Parathyroid adenoma (tissue), 2 donors: ENCODE measurements at regions not wholly inside any gene's neighbourhood (a gene's known extent, or its start where the extent isn't known, plus 50 kb on each side); places are given as distances from the start of the nearest gene placed in this dataset.

Source experiments
- H2AFZ ChIP-seq: fragments of 300-600 bp; sonication (generic); one replicate; pipeline ENCODE4 v1.7.0; 2017; ENCODE audit warnings: antibody characterized with exemption, mild to moderate bottlenecking
- H3K27ac ChIP-seq: fragments of 300-600 bp; sonication (generic); one replicate; pipeline ENCODE4 v1.7.0; 2017
- H3K27me3 ChIP-seq: fragments of 300-600 bp; sonication (generic); one replicate; pipeline ENCODE4 v1.7.0; 2017; ENCODE audit warnings: low read length; ENCODE audit not compliant: control insufficient read depth, insufficient read depth
- H3K36me3 ChIP-seq: fragments of 300-600 bp; sonication (generic); one replicate; pipeline ENCODE4 v1.7.0; 2017; ENCODE audit warnings: low read length; ENCODE audit not compliant: control insufficient read depth, insufficient read depth
- H3K4me1 ChIP-seq: fragments of 300-600 bp; sonication (generic); one replicate; pipeline ENCODE4 v1.7.0; 2017; ENCODE audit warnings: control low read depth
- H3K4me2 ChIP-seq: fragments of 300-600 bp; sonication (generic); one replicate; pipeline ENCODE4 v1.7.0; 2017; ENCODE audit warnings: low read length
- H3K4me3 ChIP-seq: fragments of 300-600 bp; sonication (generic); one replicate; pipeline ENCODE4 v1.7.0; 2017; ENCODE audit warnings: low read depth, low read length
- H3K79me2 ChIP-seq: fragments of 300-600 bp; sonication (generic); one replicate; pipeline ENCODE4 v1.7.0; 2017; ENCODE audit warnings: control low read depth
- H3K9ac ChIP-seq: fragments of 300-600 bp; sonication (generic); one replicate; pipeline ENCODE4 v1.7.0; 2017; ENCODE audit warnings: mild to moderate bottlenecking
- H3K9me3 ChIP-seq: fragments of 300-600 bp; sonication (generic); one replicate; pipeline ENCODE4 v1.7.0; 2017; ENCODE audit warnings: low read length; ENCODE audit not compliant: control insufficient read depth
- TF ChIP-seq, protein P1 (sequence below): fragments of 300-600 bp; sonication (generic); IDR thresholded peaks from one replicate; pipeline ENCODE4 v1.7.0; 2017; ENCODE audit warnings: antibody characterized with exemption, mild to moderate bottlenecking
- donor health status: primary hyperparathyroidism.

GRCh38 chr12:126741536-126742240 lies 1525.3 kb upstream of the TMEM132C start:
- Histone ChIP-seq H3K27ac (no peak overlapping the region), H3K36me3 (no peaks in the 10 kb centered on the region), H3K9ac (no peak overlapping the region), H3K9me3 (no peaks in the 10 kb centered on the region), H3K27me3 (no peaks in the 10 kb centered on the region), H3K79me2 (no peaks in the 10 kb centered on the region), H2AFZ (no peak overlapping the region), H3K4me2 (no peak overlapping the region), H3K4me1 (no peaks in the 10 kb centered on the region), H3K4me3 (no peak overlapping the region)
- TF ChIP-seq, protein P1, sequence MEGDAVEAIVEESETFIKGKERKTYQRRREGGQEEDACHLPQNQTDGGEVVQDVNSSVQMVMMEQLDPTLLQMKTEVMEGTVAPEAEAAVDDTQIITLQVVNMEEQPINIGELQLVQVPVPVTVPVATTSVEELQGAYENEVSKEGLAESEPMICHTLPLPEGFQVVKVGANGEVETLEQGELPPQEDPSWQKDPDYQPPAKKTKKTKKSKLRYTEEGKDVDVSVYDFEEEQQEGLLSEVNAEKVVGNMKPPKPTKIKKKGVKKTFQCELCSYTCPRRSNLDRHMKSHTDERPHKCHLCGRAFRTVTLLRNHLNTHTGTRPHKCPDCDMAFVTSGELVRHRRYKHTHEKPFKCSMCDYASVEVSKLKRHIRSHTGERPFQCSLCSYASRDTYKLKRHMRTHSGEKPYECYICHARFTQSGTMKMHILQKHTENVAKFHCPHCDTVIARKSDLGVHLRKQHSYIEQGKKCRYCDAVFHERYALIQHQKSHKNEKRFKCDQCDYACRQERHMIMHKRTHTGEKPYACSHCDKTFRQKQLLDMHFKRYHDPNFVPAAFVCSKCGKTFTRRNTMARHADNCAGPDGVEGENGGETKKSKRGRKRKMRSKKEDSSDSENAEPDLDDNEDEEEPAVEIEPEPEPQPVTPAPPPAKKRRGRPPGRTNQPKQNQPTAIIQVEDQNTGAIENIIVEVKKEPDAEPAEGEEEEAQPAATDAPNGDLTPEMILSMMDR, result no peak

- no peaks in the 10 kb centered on the region for H3K36me3 ChIP-seq
- H3K4me1 ChIP-seq, result no peaks in the 10 kb centered on the region
Observed at GRCh38 chr12:126742241-126742641, 1524.7 kb upstream of the TMEM132C start.

GRCh38 chr12:126747530-126748149 lies 1519.3 kb upstream of the TMEM132C start:
- no peaks in the 10 kb centered on the region for H3K79me2 ChIP-seq
- TF ChIP-seq, protein P1, result peak; percentile 67
- H3K27ac ChIP-seq, result no peak overlapping the region

More at GRCh38 chr12:126742241-126742641, 1524.7 kb upstream of the TMEM132C start:
- no peaks in the 10 kb centered on the region for H3K9me3 ChIP-seq
- H3K4me3 ChIP-seq, result no peak overlapping the region
- no peaks in the 10 kb centered on the region for H3K79me2 ChIP-seq
- no peak overlapping the region for H3K27ac ChIP-seq
- no peak overlapping the region for H3K4me2 ChIP-seq
- no peak overlapping the region for H3K9ac ChIP-seq
- no peak overlapping the region for H2AFZ ChIP-seq
- TF ChIP-seq, protein P1, result no peak
- H3K27me3 ChIP-seq, result no peaks in the 10 kb centered on the region

GRCh38 chr12:126752021-126752420 lies 1514.9 kb upstream of the TMEM132C start:
- Histone ChIP-seq H3K27me3 (no peaks in the 10 kb centered on the region), H2AFZ (no peak overlapping the region)
- TF ChIP-seq, protein P1, result no peak

More at GRCh38 chr12:126747530-126748149, 1519.3 kb upstream of the TMEM132C start:
- Histone ChIP-seq H3K36me3 (no peaks in the 10 kb centered on the region), H2AFZ (no peak overlapping the region), H3K4me2 (no peak overlapping the region), H3K4me3 (no peak overlapping the region), H3K9me3 (no peaks in the 10 kb centered on the region), H3K9ac (no peak overlapping the region), H3K4me1 (no peaks in the 10 kb centered on the region), H3K27me3 (no peaks in the 10 kb centered on the region)

More at GRCh38 chr12:126752021-126752420, 1514.9 kb upstream of the TMEM132C start:
- H3K9me3 ChIP-seq, result no peaks in the 10 kb centered on the region
- no peaks in the 10 kb centered on the region for H3K4me1 ChIP-seq
- H3K4me2 ChIP-seq, result no peak overlapping the region
- no peaks in the 10 kb centered on the region for H3K79me2 ChIP-seq
- no peak overlapping the region for H3K9ac ChIP-seq
- H3K4me3 ChIP-seq, result no peak overlapping the region
- no peak overlapping the region for H3K27ac ChIP-seq
- no peaks in the 10 kb centered on the region for H3K36me3 ChIP-seq
